GM12864 (cell line): ENCODE measurements at regions not wholly inside any gene's neighbourhood (a gene's known extent, or its start where the extent isn't known, plus 50 kb on each side); places are given as distances from the start of the nearest gene placed in this dataset.
A peak's percentile ranks its signal among the peaks of the same experiment; 100 is the strongest.

Source experiments
- DNase-seq: peaks from one replicate; pipeline ENCODE4 v3.0.0-alpha.2; 2011; ENCODE audit warnings: low read depth
- H3K4me3 ChIP-seq: 2 replicates; pipeline ENCODE4 v1.5.1; 2011; ENCODE audit warnings: mild to moderate bottlenecking, low read depth, low read length, control low read depth
- CTCF ChIP-seq: IDR thresholded peaks from 2 replicates; pipeline ENCODE4 v1.5.1; 2011; ENCODE audit warnings: low read depth, mild to moderate bottlenecking, moderate library complexity, low read length, control low read depth, inconsistent platforms; ENCODE audit errors: missing control alignments

GRCh38 chr14:53331921-53332320 lies 178.8 kb upstream of the DDHD1 start:
- DNase-seq = no peak
- TF ChIP-seq CTCF = no peak
- H3K4me3 ChIP-seq = no peak overlapping the region

GRCh38 chr14:53331247-53331646 lies 178.1 kb upstream of the DDHD1 start:
- no peak overlapping the region for H3K4me3 ChIP-seq
- no peak for DNase-seq

GRCh38 chr14:53330441-53330840 lies 177.3 kb upstream of the DDHD1 start:
- TF ChIP-seq CTCF = no peak
- no peak overlapping the region for H3K4me3 ChIP-seq
- no peak for DNase-seq

More at GRCh38 chr14:53331247-53331646, 178.1 kb upstream of the DDHD1 start:
- TF ChIP-seq CTCF = no peak

GRCh38 chr14:53328841-53329240 lies 175.7 kb upstream of the DDHD1 start:
- no peak overlapping the region for H3K4me3 ChIP-seq
- no peak for TF ChIP-seq CTCF
- no peak for DNase-seq

- DNase-seq = no peak
- TF ChIP-seq CTCF = no peak
- H3K4me3 ChIP-seq = no peak overlapping the region
Measured at GRCh38 chr14:53327716-53328115, 174.6 kb upstream of the DDHD1 start.

GRCh38 chr14:53325176-53325806 lies 172.2 kb upstream of the DDHD1 start:
- no peak overlapping the region for H3K4me3 ChIP-seq
- TF ChIP-seq CTCF = peak; percentile 25
- DNase-seq = no peak

- H3K4me3 ChIP-seq = no peak overlapping the region
- DNase-seq = no peak
- no peak for TF ChIP-seq CTCF
Measured at GRCh38 chr14:53316504-53316903, 163.4 kb upstream of the DDHD1 start.
